ENCODE measurements at regions not wholly inside any gene's neighbourhood (a gene's known extent, or its start where the extent isn't known, plus 50 kb on each side); places are given as distances from the start of the nearest gene placed in this dataset.

DNA sequence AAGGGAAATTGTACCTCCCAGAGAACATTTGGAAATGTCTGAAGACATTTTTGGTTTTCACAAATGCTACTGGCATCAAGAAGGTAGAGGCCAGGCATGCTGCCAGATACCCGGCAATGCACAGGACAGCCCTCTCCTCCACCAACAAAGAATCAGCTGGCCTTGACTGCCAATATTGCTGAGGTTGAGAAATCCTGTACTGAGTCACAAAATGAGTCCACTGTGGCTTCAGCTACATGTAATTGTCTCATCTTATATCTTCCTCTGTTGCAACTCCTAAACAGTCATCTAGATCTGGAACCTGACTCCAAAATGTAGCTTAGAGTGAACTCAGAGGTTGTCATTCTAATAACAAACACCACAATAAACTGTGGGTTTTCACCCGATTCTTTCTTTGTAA, 327.5 kb upstream of the POGK start:
- Histone ChIP-seq H3K4me3 (no peak overlapping the region), H3K4me1 (no peaks in the 10 kb centered on the region), H3K27ac (no peak overlapping the region), H3K36me3 (no peaks in the 10 kb centered on the region), H3K9me3 (no peaks in the 10 kb centered on the region), H3K27me3 (no peaks in the 10 kb centered on the region)
- 60% methylated on average over 2 of the region's 2 CpGs for WGBS
- no peak for DNase-seq (ENCODE audit: low spot score in 2 of 2)
- no peak for TF ChIP-seq EP300 (IDR thresholded peaks at IDR 0.05)
- TF ChIP-seq POLR2AphosphoS5 (IDR thresholded peaks at IDR 0.05), result no peak
- no peak for TF ChIP-seq POLR2A (IDR thresholded peaks at IDR 0.05)
- no peak for TF ChIP-seq CTCF (IDR thresholded peaks at IDR 0.05)

GRCh38 chr1:166514067-166514466, 325.2 kb upstream of the POGK start:
- 97% methylated on average over 1 of the region's 1 CpG for WGBS
- Histone ChIP-seq H3K4me3 (no peak overlapping the region), H3K4me1 (no peaks in the 10 kb centered on the region), H3K27me3 (no peaks in the 10 kb centered on the region), H3K36me3 (no peaks in the 10 kb centered on the region), H3K9me3 (no peaks in the 10 kb centered on the region), H3K27ac (no peak overlapping the region)
- DNase-seq (ENCODE audit: low spot score in 2 of 2), result no peak
- TF ChIP-seq POLR2AphosphoS5 (IDR thresholded peaks at IDR 0.05) (no peak), POLR2A (IDR thresholded peaks at IDR 0.05) (no peak), EP300 (IDR thresholded peaks at IDR 0.05) (no peak), CTCF (IDR thresholded peaks at IDR 0.05) (no peak)

DNA sequence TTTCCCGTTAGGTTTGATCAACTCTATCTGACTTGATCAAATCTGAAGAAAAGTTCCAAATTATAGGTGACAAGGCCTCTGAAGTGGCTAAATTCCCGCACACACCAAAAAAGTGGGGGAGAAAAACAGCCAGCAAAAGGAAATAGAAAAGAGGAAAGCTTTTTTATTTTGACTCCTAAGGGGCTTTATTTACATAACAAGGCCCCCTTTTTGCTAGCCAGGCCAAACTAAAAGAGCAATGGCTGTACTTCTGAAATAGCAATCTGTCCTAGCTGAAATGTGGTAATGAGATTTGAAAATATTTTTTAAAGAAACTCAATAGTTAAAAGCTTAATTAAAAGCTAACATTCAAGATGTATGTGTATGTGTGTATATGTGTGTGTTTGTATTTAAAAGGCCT, 311.5 kb upstream of the POGK start:
- no peaks in the 10 kb centered on the region for H3K36me3 ChIP-seq
- DNase-seq (ENCODE audit: low spot score in 2 of 2), result no peak
- no peak overlapping the region for H3K4me3 ChIP-seq
- WGBS, result 56% methylated on average over 2 of the region's 2 CpGs
- TF ChIP-seq POLR2A (IDR thresholded peaks at IDR 0.05) (no peak), CTCF (IDR thresholded peaks at IDR 0.05) (no peak), POLR2AphosphoS5 (IDR thresholded peaks at IDR 0.05) (no peak), EP300 (IDR thresholded peaks at IDR 0.05) (no peak)
- no peaks in the 10 kb centered on the region for H3K27me3 ChIP-seq
- no peaks in the 10 kb centered on the region for H3K4me1 ChIP-seq
- no peaks in the 10 kb centered on the region for H3K9me3 ChIP-seq
- H3K27ac ChIP-seq, result no peak overlapping the region

DNA sequence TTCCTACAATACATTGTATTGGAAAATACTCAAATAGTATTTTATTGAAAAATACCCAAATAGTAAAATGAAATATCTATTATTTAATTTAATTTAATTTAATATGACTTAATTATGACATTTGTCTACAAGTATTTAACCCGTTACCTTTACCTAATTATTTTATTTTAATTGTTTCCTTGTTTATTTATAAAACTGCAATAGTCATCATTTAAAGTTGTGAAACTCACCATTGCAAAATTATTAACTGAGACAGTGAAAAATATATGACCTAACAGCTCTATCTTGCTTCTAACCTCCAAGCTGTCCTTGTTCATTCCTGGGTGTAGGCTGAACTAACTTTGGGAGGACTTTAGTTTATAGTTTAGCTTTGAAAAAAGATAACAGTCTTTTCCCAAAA, 300.6 kb upstream of the POGK start:
- no peaks in the 10 kb centered on the region for H3K27me3 ChIP-seq
- no peak overlapping the region for H3K27ac ChIP-seq
- 66% methylated on average over 1 of the region's 1 CpG for WGBS
- no peak for DNase-seq (ENCODE audit: low spot score in 2 of 2)
- H3K36me3 ChIP-seq, result no peaks in the 10 kb centered on the region
- H3K9me3 ChIP-seq, result no peaks in the 10 kb centered on the region
- no peak for TF ChIP-seq POLR2AphosphoS5 (IDR thresholded peaks at IDR 0.05)
- no peak for TF ChIP-seq CTCF (IDR thresholded peaks at IDR 0.05)
- no peak for TF ChIP-seq EP300 (IDR thresholded peaks at IDR 0.05)
- TF ChIP-seq POLR2A (IDR thresholded peaks at IDR 0.05), result no peak
- H3K4me1 ChIP-seq, result no peaks in the 10 kb centered on the region
- H3K4me3 ChIP-seq, result no peak overlapping the region

DNA sequence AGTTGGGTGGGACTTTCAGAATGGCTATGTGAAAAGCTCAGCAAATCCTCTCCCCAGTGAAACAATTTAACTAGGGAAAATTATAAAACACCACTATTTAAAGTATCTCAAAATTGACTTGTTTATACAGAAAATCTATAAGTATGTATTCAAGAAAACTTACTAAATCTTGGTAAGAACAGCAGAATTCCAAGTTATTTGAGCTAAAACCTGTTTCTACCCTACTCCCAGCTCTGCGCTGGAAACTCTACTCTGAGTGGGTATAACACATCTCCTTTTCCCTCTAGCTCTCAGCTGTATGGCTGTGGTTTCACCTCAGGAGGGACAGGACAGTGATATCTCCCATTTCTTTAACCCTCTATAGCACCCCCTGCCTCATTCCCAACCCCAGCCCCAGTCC, 295.2 kb upstream of the POGK start:
- TF ChIP-seq POLR2A (IDR thresholded peaks at IDR 0.05) (no peak), EP300 (IDR thresholded peaks at IDR 0.05) (no peak), CTCF (IDR thresholded peaks at IDR 0.05) (no peak), POLR2AphosphoS5 (IDR thresholded peaks at IDR 0.05) (no peak)
- WGBS, result 100% methylated on average over 1 of the region's 1 CpG

More for the DNA sequence above, 295.2 kb upstream of the POGK start:
- no peak overlapping the region for H3K27ac ChIP-seq
- no peaks in the 10 kb centered on the region for H3K27me3 ChIP-seq
- no peaks in the 10 kb centered on the region for H3K36me3 ChIP-seq
- no peak overlapping the region for H3K4me3 ChIP-seq
- H3K9me3 ChIP-seq, result peaks cover 10% of the 10 kb centered on the region
- H3K4me1 ChIP-seq, result no peaks in the 10 kb centered on the region
- no peak for DNase-seq (ENCODE audit: low spot score in 2 of 2)
